ENCODE measurements at regions not wholly inside any gene's neighbourhood (a gene's known extent, or its start where the extent isn't known, plus 50 kb on each side); places are given as distances from the start of the nearest gene placed in this dataset.

DNA sequence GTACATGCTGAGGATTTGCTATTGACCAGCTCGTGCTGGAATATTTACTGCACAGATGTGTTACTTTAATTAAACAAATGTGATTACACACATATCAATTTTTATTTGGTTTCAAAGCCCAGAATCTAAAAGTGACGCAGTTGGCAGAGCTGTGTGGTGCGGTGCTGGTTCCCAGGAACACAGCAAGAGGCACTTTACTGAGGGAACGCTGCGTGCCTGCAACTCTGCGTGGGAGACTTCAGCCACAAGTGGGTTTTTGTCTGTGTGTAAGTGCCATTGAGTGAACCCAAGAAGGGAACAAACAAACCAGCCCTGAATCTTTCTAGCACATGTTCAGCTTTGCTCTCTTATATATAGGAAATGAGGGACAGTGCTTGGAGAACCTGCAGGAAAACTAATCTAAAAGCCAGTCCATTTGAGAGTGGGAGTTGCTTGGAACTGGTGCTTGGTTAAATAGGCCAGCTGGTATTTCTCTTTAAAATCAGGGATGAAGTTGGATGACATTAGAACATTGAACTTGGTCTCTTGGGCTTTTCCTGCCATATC is 196.6 kb upstream of the CELF4 start:
- Histone ChIP-seq H3K79me2 (ENCODE audit: control insufficient read depth in 1 of 2, insufficient read depth in 2 of 2, low read length in 2 of 2) (no peaks in the 10 kb centered on the region), H2BK20ac (ENCODE audit: low read length) (no peak overlapping the region), H3K23ac (ENCODE audit: insufficient read length) (no peak overlapping the region), H3K36me3 (ENCODE audit: control insufficient read depth in 2 of 4, insufficient read depth in 4 of 4, low read length in 3 of 4) (no peaks in the 10 kb centered on the region), H3K4ac (replicated peaks; ENCODE audit: insufficient read length, low read depth, low read length) (no peak overlapping the region), H4K8ac (ENCODE audit: extremely low read depth, insufficient read depth, low read length) (no peak overlapping the region), H4K91ac (replicated peaks; ENCODE audit: insufficient read length, low read length) (no peak overlapping the region), H3K18ac (ENCODE audit: extremely low read depth, low read length) (no peak overlapping the region), H2BK5ac (ENCODE audit: low read depth, low read length) (no peak overlapping the region), H3K56ac (replicated peaks; ENCODE audit: insufficient read length, low read depth, low read length) (no peak overlapping the region), H3K9ac (replicated peaks in 1 of 4; ENCODE audit: extremely low read depth in 1 of 4, low read depth in 3 of 4, low read length in 3 of 4) (no peak overlapping the region; a peak in 1 of 7 replicates), H4K20me1 (replicated peaks in 1 of 2; ENCODE audit: control insufficient read depth in 1 of 2, insufficient read depth in 2 of 2, low read length in 2 of 2) (no peaks in the 10 kb centered on the region), H2BK120ac (replicated peaks; ENCODE audit: low read depth, low read length) (no peak overlapping the region), H3K4me1 (replicated peaks in 1 of 4; ENCODE audit: control insufficient read depth in 3 of 4, insufficient read depth in 4 of 4, low read length in 3 of 4) (no peaks in the 10 kb centered on the region), H2BK12ac (ENCODE audit: low read depth, low read length) (no peak overlapping the region), H3K4me3 (ENCODE audit: extremely low read depth in 1 of 4, insufficient read depth in 2 of 4, low read depth in 3 of 4, low read length in 4 of 4) (no peak overlapping the region), H3K27me3 (replicated peaks in 1 of 4; ENCODE audit: control insufficient read depth in 3 of 4, extremely low read depth in 1 of 4, insufficient read depth in 3 of 4, low read length in 3 of 4) (no peaks in the 10 kb centered on the region), H3K27ac (ENCODE audit: low read depth, low read length) (no peak overlapping the region), H3K4me2 (ENCODE audit: insufficient read depth in 1 of 2, low read depth in 2 of 2, low read length in 2 of 2) (no peak overlapping the region), H3K9me3 (ENCODE audit: insufficient read depth in 2 of 2, low read depth in 1 of 2, low read length in 1 of 2) (no peaks in the 10 kb centered on the region), H2AFZ (ENCODE audit: low read length) (no peak overlapping the region), H3K23me2 (ENCODE audit: low read depth, low read length) (no peaks in the 10 kb centered on the region), H4K5ac (ENCODE audit: insufficient read length, low read depth, low read length) (no peak overlapping the region), H2BK15ac (ENCODE audit: low read length) (no peak overlapping the region), H2AK5ac (ENCODE audit: low read depth, low read length) (no peak overlapping the region), H3K14ac (ENCODE audit: insufficient read length) (no peak overlapping the region), H3K79me1 (ENCODE audit: low read depth, low read length) (no peaks in the 10 kb centered on the region)
- ChIA-PET POLR2A (ENCODE audit: partially characterized antibody) (no interaction called here), CTCF (ENCODE audit: partially characterized antibody) (interaction anchor here (0.8 kb wide), 1 partner anchor 195 kb away, joined by 3 read pairs; no protein-coding TSS in a partner anchor)
- WGBS, 2 experiments (ENCODE audit: extremely low coverage in 1 of 2, insufficient coverage in 1 of 2, insufficient read length in 1 of 2, insufficient replicate concordance in 2 of 2, low coverage in 1 of 2, low lambda C conversion rate in 2 of 2, missing lambda C conversion rate in 1 of 2) = 95% methylated on average over 6 of the region's 6 CpGs; no CpG with 5 or more reads in 1 of the 2 experiments
- no peak for FAIRE-seq
- DNase-seq (ENCODE audit: low read depth in 1 of 2, low spot score in 2 of 2) = no peak
- TF ChIP-seq RBBP5 (IDR thresholded peaks at IDR 0.05; ENCODE audit: borderline replicate concordance, low read depth, low read length) = no peak
- no peak for TF ChIP-seq TBP (IDR thresholded peaks at IDR 0.05; ENCODE audit: low read depth, low read length)
- no peak for TF ChIP-seq RNF2 (IDR thresholded peaks at IDR 0.05; ENCODE audit: borderline replicate concordance, low read depth, low read length, missing control alignments, poor library complexity, severe bottlenecking)
- TF ChIP-seq YY1 (IDR thresholded peaks at IDR 0.05; ENCODE audit: low read depth, low read length) = no peak

Measured in H1 (cell line).